OCI-LY3 (cell line): ENCODE measurements at regions not wholly inside any gene's neighbourhood (a gene's known extent, or its start where the extent isn't known, plus 50 kb on each side); places are given as distances from the start of the nearest gene placed in this dataset.

ENCODE experiments used
- CTCF ChIP-seq: fragments of 200-600, 300-600 bp; sonication (generic); IDR thresholded peaks from 2 replicates; pipeline ENCODE4 v1.5.1; 2014; ENCODE audit warnings: antibody characterized with exemption, low read length, low read depth
- EZH2phosphoT487 ChIP-seq: fragments of 200-600 bp; shearing (Covaris generic); IDR thresholded peaks from 2 replicates; pipeline ENCODE4 v1.6.1; 2018; ENCODE audit warnings: antibody characterized with exemption, mixed run types, low read depth

DNA sequence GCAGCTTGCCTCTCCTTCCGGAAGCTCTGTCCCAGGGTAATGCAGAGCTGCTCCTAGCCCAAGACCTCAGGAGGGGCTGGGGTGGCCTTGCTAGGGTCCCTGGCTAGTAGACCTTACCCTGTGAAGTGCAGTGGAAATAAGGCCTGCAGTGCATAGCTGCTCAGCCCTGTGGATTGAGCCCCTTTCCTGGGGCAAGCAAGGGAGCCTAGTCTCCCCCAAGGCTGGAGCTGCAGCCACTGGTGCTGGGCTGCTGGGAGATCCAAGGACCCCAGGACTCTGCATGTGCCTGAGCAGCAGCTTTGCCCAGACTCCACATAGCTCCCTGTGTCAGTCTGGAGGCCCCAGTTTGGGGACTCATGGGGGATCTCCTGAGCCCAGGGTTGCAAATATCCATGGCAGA is 57.9 kb downstream of the FANCF start:
- TF ChIP-seq CTCF: no peak
- no peak for TF ChIP-seq EZH2phosphoT487
